ENCODE measurements at regions not wholly inside any gene's neighbourhood (a gene's known extent, or its start where the extent isn't known, plus 50 kb on each side); places are given as distances from the start of the nearest gene placed in this dataset.

DNA sequence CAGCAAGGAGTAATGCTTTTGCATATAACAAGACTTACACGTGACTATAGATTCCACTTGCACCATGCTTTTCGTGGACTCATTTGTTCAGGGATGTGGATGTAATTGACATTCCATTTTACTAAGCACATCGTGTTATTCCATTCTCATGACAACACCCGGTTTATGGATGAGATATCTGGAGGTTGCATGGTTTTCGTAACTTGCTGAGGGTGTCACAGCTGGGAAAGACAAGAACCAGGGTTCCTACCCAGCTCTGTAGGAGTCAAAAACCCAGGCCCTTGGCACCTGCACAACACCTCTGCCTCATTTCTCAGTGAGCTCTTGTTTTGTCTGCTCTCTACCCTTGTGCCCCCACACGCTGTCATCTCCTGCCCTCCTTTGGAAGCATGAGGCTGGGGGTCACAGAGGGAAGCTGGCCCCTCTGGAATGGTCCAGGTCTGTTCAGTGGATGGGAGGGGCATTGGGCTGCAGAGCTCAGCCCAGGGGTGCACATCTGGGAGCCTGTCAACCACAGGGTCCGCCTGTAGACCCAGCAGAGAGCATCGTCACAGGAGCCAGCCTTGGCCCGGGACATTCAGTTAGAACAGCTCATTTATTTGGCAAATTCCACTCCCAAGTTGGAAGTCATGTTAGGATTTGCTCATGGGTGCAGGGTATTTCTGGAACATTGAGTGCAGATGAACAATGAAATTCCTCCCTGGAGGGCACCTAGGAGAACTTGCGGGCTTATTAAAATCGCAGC, 120.1 kb upstream of the TWIST2 start:
- DNase-seq, result no peak

DNA sequence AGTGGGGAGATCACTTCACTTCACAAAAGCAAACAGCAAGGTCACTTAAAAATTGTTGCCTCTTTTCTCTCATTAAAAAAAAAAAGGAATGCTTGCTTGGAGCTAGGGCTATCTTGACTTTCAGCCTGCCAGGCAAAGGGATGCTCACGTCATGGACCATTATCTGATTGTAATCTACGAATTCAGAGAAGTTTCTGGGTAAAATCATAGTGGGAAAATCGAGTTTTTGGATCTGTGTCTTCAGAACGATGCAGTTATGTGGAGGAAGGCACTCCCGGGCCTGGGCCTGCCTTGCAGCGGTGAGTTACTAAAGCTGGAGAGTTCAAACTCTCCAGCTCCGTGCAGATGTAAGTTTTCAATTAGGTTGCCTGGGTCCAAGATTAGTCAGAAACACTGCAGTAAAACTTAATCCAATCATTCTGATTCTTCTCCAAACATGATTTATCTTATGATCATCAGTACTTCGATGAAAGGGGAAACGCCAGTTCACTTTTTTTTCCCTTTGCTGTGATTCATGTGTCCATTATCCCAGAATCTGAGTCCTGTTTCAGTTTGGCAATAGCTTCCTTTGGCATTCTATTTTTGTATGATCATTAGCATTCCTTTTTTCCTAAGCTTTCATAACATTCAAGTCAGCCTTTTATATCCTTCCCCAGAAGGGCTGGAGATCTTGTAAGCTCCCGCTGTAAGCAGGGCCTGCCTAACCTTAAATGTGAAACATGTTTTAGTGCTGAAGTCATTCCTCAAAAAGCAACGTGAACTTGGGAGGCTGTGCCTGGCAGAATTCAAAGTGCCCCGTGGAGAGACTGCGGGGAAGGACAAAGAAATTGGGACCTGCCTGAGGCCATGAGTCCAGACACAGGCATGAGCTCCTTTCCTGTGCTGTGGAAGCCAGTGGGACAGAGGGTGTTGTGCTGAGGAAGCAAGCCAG, 119.3 kb upstream of the TWIST2 start:
- no peak for DNase-seq

DNA sequence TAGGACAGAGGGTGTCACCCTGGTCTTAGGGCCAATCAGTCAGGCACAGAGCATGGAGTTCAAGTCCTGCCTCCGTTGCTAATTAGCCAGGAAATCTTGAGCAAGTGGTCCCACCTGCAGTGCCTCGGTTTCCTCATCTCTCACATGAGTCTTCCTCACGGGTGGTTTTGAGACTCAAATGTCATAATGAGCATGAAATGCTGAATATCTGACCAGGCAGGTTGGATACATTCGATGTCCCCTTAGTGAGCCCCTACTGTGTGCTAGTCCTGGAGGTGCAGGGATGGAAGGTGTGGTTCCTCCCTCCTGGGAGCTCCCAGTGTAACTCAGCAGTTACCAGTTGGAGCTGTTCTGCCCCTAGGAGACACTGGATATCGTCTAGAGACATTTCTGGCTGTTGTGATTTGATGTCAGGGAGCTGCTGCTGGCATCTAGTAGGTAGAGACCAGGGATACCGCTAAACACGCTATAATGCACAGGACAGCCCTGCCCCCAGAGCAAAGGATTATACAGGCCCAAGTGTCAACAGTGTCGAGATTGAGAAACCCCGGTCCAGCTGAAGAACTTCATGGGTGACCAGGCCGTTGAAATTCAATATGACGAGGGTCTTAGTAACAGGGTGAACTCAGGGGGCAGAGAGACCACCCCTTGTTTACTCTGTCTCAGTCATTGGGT, 118.5 kb upstream of the TWIST2 start:
- DNase-seq, result no peak

DNA sequence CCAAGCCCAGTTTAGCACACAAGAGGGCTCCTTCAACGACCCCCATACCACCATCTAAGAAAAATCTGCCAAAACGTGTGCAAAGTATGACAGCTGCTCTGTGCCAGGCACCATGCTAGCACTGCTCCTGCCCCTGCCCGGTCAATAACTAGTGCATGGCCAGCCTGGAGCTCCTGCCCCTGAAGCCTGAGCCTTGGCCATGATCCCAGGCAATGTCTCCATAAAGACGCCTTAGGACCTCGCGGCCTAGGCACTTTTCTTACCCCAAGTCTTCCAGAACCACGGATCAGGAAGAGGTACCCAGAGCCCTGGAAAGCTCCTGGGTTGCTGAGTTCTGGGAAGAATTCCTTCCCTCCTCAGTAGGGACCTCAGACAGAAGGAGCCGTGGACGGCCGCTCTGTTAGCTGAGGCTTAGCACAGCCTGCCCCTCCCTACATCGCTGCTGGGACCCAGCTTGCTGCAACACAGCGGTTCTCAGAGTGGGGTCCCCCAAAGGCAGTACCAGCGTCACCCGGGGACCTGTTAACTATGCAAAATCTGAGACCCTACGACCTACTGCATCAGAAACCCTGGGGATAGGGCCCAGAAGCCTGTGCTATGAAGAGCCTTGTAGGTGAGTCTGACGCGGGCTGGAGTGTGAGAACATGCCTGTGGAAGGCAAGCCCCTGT, 117.8 kb upstream of the TWIST2 start:
- no peak for DNase-seq

DNA sequence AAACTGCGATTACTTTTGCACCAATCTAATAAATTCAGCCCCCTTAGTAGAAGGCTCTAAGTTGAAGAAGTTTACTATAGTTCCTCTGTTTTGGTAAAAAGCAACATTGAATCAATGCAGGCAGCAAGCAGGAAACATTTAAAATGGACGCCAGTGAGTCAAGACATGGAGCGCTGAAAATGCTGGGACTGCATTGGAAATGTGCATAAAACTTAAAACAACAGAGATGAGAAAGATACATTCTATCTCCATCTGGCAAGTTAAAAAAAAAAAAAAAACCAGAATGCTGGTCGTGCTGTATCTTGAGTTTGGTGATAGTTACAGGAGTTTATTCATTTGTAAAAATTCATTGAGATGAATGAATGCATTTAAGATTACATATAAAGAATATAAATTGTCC, 117.0 kb upstream of the TWIST2 start:
- DNase-seq, result no peak

DNA sequence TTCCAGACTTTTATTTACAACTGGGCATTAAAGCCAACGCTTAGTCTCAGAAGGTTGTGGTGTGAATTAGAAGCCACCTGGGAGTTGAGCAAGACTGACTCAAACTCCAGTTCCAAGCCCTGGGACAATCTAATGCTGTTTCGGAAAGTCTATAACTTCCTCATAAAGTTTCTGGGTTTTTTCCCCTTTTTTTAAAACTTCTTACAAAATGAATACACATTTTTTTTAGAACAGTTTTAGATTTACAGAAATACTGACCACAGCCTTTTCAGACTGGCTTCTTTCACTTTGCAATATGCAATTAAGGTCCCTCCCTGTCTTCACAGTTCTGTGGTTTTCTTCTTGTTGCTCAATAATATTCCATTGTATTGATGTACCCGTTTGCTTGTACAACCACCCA, 115.9 kb upstream of the TWIST2 start:
- DNase-seq, result no peak

DNA sequence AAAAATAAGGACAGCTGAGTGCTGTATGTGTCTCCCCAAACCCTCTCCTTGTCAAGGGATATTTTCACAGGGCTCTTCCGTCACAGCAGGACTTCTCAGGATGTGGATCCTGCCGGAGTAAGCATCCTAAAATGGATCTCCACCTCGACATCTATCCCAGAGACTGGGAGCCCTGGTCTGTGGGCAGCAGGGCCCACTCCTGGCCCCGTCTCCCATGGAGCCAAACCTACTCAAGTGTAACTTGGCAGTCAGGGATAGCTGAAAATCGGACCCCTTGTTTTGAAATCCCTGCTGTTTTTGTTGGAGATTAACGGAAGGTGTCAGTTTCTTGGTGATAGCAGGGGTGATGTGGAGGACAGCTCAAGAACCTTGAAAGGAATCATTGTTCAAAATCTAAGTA, 109.0 kb upstream of the TWIST2 start:
- DNase-seq, result no peak

DNA sequence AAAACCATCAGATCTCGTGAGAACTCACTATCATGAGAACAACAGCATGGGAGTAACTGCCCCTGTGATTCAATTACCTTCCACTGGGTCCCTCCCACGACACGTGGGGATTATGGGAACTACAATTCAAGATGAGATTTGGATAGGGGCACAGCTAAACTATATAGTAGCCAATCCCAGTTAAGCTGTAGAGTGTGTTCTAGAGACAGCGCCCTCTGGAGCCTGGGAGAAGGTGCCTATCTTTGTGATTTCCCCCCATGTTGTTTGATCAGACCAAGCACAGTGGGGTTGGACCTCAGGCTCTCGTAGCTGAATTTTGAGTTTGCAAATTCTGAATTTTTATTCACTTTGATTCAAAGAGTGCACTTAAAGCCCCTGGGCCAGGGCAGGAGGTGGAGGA, 108.2 kb upstream of the TWIST2 start:
- DNase-seq, result no peak

DNA sequence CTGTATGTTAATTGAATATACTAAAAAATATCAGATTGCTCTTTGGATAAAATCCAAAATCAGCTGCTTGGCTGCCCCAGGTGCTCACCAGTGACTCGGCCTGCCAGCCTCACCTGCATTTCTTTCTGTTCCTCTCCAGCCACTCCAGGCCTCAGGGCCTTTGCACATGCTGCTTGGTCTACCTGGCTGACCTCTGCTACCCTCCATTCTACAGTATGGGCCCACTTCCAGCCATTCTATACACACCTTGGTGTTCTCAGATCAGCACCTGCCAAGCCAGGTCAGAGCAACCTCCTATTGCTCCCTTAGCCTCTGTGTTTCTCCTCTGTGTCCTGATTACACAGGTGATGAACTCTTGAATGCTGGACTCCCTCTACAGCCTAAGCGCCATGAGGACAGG, 106.6 kb upstream of the TWIST2 start:
- DNase-seq, result no peak

DNA sequence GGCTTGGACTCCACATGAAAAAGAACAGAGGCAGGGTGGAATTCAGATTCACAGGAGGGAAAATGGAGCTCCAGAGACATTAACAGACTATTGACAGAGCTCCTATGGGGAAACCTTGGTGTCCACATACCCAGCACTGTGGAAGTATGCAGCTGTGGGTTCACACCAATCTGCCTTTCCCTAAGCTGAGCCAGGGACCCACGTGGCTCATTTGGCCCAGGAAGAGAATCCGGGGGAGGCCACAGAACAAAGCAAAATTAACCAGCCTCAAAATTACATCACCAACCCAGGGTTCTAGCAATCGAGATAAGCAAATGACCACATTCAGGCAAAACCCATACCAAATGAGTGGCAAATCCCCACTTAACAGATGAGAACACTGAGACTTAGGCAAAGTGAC, 105.8 kb upstream of the TWIST2 start:
- DNase-seq, result no peak

DNA sequence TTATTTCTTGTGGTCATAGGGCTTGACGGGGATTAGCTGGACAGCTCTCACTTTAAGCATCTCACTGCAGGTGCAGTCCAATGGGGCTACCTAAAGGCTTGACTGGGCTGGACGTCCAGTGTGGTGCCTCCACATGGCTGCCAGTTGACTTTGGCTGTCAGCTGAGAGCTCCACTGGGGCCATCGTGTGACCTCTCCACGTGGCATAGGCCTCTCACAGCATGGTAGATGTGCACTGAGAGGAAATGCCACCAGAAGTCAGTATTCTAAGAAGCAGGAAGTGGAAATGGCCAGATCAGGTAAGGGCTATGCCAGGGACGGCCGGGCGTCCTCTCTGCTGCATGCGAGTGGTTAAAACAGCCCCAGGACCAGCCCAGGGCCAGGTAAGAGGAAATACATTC, 105.2 kb upstream of the TWIST2 start:
- no peak for DNase-seq

DNA sequence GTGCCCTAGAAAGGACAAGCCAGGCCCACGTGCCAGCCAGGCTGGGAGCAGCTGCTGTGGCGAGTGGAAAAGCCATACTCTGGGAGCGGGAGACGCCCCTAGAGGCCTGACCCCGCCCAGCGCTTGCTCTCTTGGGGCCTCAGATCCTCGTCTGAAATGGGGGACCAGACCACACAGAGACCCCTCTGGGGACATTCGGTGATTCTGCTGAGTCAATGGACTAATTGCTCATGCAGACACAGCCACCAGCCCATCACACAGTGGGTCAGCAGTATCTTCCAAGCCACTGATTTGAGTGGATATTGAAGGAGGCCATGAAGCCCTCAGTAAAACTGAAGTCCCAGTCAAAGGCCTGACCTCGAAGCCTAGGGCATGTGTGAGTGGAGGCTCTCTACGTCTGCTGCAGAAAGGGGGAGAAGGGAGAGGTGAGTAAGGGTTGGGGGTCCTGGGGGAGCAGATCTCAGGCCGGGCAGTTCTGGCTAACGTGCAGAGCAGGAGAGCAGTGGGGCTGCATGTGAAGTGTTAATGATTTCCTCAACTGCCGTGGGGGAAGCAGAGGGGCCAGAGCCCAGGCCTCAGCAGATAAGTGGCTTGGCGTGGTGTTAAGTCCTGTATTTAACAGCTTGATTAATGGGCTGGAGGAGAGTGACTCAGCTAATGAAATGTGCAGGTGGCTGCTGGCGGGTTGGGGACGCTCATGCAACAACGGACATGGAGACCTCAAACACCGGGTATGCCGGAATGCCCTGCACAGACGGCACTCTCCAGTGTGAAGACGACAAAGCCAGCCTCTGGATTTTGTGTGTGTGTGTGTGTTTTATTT, 104.4 kb upstream of the TWIST2 start:
- DNase-seq, result no peak

DNA sequence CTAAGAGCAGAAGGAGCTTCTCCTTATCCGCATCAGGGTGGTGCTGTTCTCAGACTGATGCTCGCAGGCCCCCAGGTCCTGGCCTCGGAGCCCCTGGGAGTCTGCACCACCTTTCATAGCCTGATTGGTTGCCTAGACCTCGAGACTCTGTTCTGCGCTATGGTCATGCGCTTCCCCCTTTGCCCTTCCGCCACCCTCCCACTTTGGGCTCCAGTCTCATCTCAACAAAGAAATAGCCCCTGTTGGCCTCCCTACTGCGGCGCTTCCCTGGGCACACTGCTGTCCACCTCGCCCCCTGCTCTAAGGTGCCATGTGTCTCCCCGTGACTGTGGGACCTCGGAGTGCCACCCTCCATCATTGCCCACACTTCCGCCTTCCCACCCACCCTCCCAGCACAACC, 102.9 kb upstream of the TWIST2 start:
- DNase-seq, result no peak

DNA sequence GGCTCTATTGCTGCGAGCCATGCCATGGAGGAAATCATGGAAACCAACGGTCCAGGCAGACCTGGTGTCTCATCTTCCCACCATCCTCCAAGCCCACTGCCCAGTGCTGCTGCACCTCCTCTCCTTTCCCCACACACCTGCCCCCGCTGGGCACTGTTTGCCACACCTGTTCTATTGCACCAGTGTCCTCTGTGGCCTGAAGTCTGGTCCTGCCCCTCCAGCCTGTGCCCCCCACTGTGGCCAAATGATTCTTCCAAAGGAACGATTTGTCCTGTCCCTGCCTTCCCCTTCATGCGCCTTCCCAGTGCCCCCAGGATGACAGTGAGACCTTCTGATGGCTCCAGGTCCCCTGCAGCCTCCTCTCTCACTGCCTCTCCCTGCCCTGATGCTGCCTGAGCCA, 101.9 kb upstream of the TWIST2 start:
- DNase-seq, result no peak

DNA sequence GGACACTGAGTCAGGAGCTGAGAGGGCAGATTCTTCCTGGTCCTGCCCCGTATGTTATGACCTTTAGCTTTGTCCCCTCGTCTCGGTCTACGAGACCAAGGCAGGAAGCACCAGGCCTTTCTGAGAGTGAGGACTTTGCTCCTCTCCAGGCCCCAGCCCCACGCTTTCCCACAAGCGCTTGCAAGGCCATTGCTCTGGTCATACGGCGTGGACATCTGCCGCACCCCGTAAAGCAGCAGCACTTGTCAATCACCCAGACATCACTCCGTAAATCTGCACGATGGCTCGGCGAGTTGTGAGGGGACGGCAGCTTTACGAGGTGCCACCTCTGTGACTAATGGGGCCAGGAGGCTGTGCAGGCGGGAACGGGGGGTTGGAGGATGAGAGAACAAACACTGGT, 100.8 kb upstream of the TWIST2 start:
- DNase-seq, result no peak

DNA sequence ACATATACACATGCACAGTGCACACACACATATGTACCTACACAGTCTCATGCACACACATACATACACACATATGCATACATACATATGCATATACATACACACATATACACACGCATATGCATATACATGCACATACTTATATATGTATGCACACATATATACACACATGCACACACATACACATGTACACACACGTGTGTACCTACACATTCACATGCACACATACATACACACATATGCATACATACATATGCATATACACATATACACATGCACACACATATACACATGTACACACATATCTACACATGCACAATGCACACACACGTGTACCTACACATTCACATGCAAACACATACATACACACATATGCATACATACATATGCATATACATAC, 100.3 kb upstream of the TWIST2 start:
- no peak for DNase-seq

DNA sequence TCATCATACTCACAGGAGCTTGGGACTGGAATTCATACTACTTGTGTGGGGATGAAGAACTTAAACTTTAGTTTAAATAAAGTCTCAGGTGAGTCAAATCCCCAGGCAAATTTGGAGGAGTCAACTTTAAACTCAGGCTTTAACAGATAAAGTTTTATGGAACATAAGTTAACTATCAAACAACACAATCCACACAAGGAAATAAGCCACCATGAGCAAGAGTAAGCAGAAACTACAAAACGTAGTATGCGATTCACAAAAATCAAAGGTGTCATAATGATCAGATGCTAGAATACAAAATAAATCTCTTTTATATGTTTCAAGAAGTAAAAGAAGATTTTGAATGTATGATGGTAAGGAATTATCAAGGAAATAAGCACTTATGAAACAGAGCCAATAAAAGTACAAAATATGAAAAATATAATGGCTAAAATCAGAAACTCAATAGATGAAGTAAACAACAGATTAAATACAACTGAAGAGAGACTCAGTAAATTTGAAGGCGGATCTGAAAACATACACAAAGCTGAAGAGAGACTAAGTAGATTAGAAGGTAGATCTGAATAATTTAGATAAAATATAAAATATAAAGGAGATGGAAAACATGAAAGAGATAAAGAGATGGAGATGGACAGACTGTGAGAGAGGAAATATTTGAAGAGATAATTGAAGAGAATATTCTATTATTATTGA, 97.5 kb upstream of the TWIST2 start:
- no peak for DNase-seq

DNA sequence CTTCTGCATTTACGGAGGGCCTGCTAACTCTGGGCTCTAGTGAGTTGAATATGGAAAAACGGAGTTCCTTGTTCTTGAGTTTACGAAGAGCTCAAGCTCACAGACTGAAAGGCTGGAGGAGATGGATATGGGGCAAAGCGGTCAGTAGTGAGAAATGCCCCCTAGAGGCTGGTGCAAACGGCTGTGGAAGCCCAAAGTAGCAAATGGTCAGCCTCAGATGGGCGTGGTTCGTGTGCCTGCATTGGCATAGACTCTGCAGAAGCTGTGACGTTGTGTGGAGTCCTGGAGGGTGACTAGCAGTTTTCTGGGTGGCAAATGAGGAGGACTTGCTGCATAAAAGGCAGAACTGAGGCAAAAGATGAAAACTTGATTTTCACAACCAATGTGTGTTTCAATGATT, 93.6 kb upstream of the TWIST2 start:
- DNase-seq, result no peak

DNA sequence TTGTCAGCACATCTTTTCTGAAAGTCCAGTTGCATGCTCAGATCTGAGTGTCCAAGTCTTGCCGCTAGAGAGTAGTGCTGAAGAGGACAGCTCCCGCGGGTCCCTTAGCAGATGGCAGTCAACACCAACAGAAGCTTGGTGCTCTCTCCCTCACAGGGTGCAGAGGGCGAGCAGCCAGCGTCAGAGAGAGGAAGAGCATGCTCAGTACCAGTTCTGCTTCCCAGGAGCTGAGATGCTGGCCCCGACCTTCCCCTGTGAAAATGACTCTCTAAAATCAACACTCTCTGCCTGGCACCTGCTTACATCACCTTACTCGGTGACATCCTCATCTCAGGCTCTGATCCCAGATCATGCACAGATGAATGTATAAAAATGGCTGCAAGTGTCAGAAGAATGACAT, 86.0 kb upstream of the TWIST2 start:
- DNase-seq, result no peak

DNA sequence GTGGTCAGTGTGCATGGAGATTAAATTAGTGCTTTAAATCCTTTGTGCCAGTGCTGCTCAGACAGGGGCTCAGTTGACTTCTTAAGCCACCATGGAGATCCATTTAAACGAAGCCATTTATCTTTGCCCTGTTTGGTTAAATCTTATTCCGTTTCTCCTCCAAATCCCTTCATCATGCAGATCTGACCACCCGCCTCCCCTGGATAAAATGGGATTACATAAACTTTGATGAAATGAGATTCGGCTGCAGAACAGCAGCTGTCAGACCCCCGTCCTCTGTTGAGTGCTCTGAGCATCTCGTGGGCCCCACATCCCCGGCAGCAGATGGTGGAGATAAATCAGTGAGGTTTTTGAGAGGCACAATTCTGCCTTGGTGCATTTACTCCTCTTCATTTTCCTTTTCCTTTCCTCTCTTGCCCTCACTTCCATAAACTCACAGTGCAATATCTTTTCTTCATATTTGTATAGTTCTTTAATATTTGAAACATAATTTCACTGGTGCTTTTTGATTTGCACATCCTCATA, 84.4 kb upstream of the TWIST2 start:
- DNase-seq, result no peak

DNA sequence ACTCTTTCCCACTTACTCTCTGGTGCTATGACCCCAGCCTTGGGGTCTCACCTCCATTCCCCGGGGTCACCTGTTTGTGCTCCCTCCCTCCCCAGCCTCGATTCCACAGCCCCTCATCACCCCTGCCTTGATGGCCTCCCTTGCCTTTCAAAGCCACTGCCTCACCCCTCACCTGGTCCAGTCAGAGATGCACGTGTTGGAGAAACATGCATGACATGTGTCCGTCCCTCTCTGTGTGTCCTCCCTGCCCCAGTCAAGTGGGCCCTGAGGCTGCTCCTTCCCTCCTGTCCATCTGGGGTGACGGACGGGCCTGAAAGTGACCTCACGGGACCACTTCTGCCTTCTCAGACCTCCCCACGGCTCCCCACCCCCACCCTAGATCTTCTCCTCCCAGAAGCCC, 82.3 kb upstream of the TWIST2 start:
- no peak for DNase-seq

DNA sequence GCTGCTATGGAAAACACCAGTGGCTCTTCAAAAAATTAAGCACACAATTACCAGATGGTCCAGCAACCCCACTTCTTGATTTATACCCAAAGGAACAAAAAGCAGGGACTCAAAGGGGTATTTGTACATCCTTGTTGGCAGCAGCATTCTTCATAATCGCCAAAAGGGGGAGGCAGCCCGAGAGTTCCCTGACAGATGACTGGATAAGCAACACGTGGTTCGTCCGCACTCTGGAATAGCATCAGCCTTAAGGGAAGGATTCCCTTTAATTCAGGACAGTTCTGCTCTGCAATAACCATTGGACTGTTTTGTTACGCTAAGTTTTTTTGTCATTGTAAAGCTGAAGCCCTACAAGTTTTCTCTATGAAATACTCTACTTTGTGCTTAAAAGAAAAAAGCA, 76.7 kb upstream of the TWIST2 start:
- DNase-seq, result no peak
